MM.1S (cell line): ENCODE measurements at regions not wholly inside any gene's neighbourhood (a gene's known extent, or its start where the extent isn't known, plus 50 kb on each side); places are given as distances from the start of the nearest gene placed in this dataset.

Experiments used
- DNase-seq: peaks from one replicate; pipeline ENCODE4 v3.0.0-alpha.2; 2015
- H2AFZ ChIP-seq: fragments of 300-600 bp; sonication (generic); 2 replicates; pipeline ENCODE4 v1.6.0; 2016; ENCODE audit warnings: antibody characterized with exemption, low read length
- H3F3A ChIP-seq: fragments of 300-600 bp; sonication (generic); 2 replicates; pipeline ENCODE4 v1.6.1; 2016; ENCODE audit warnings: mild to moderate bottlenecking, antibody characterized with exemption, low read length, moderate library complexity, mixed read lengths; ENCODE audit not compliant: insufficient read depth
- H3K27ac ChIP-seq: fragments of 300-600 bp; sonication (generic); 2 replicates; pipeline ENCODE4 v1.5.1; 2016; ENCODE audit warnings: mild to moderate bottlenecking, low read length
- H3K27me3 ChIP-seq: fragments of 300-600 bp; sonication (generic); replicated peaks from 2 replicates; pipeline ENCODE4 v1.6.0; 2016; ENCODE audit warnings: low read length; ENCODE audit not compliant: insufficient read depth
- H3K36me3 ChIP-seq: fragments of 300-600 bp; sonication (generic); replicated peaks from 2 replicates; pipeline ENCODE4 v1.6.1; 2016; ENCODE audit warnings: mild to moderate bottlenecking, low read length, mixed read lengths; ENCODE audit not compliant: insufficient read depth
- H3K4me1 ChIP-seq: fragments of 300-600 bp; sonication (generic); 2 replicates; pipeline ENCODE4 v1.6.1; 2016; ENCODE audit warnings: low read length, mixed read lengths
- H3K4me2 ChIP-seq: fragments of 300-600 bp; sonication (generic); 2 replicates; pipeline ENCODE4 v1.6.0; 2016; ENCODE audit warnings: low read depth, low read length
- H3K4me3 ChIP-seq: fragments of 300-600 bp; sonication (generic); 2 replicates; pipeline ENCODE4 v1.5.1; 2016; ENCODE audit warnings: low read length, mixed read lengths
- H3K79me2 ChIP-seq: fragments of 300-600 bp; sonication (generic); 2 replicates; pipeline ENCODE4 v1.6.1; 2016; ENCODE audit warnings: mixed run types, low read length, mixed read lengths
- H3K9ac ChIP-seq: fragments of 300-600 bp; sonication (generic); 2 replicates; pipeline ENCODE4 v1.6.1; 2016; ENCODE audit warnings: low read length, mixed read lengths
- H3K9me2 ChIP-seq: fragments of 300-600 bp; sonication (generic); replicated peaks from 2 replicates; pipeline ENCODE4 v1.6.1; 2016; ENCODE audit warnings: mild to moderate bottlenecking, low read length, mixed read lengths; ENCODE audit not compliant: insufficient read depth
- H3K9me3 ChIP-seq: fragments of 300-600 bp; sonication (generic); replicated peaks from 2 replicates; pipeline ENCODE4 v1.6.1; 2016; ENCODE audit warnings: mild to moderate bottlenecking, low read length, mixed read lengths; ENCODE audit not compliant: insufficient read depth
- H4K20me1 ChIP-seq: fragments of 300-600 bp; sonication (generic); 2 replicates; pipeline ENCODE4 v1.6.1; 2016; ENCODE audit warnings: mild to moderate bottlenecking, low read length, moderate library complexity, mixed read lengths; ENCODE audit not compliant: insufficient read depth
- CTCF ChIP-seq: fragments of 300-600 bp; sonication (generic); IDR thresholded peaks from 2 replicates; pipeline ENCODE4 v1.5.1; 2016; ENCODE audit warnings: antibody characterized with exemption, low read length, mixed read lengths
- EZH2 ChIP-seq: fragments of 300-600 bp; sonication (generic); optimal IDR thresholded peaks from 2 replicates; pipeline ENCODE3; 2017; ENCODE audit warnings: low read depth, mild to moderate bottlenecking, antibody characterized with exemption, low read length, mixed read lengths
- EZH2phosphoT487 ChIP-seq: fragments of 300-600 bp; sonication (generic); IDR thresholded peaks from 2 replicates; pipeline ENCODE4 v1.6.1; 2018; ENCODE audit warnings: antibody characterized with exemption, low read length

DNA sequence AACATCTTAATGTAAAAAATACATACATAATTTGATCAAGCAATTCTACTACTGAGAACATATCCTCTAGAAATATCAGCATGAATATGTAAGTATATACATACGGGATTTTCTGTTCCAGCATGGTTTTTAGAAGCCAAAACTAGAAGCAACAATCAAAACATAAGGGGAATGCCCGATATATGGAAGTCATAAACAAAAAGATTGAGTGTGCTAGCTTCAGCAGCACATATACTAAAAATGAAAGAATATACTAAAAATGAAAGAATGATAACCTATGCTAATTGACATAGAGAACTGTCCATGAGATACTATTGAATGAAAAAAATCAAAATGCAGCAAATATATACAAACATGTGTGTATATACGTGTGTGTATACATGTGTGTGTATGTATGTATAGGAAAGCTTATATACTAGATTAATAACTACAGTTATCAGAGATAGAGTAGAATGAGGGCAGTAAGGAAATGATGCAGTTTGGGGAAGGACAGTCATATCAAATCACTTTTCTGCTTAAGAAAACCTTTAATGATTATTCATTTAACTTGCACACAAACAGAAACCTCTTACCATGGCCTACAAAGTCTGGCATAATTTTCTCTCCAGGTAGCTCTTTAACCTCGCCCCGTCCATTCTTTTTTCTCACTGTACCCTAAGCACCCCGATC lies 72.9 kb downstream of the NPY start:
- Histone ChIP-seq H3K4me3 (no peak overlapping the region), H3F3A (no peaks in the 10 kb centered on the region)
- no peak for TF ChIP-seq EZH2phosphoT487
- TF ChIP-seq EZH2, result no peak
- no peak for TF ChIP-seq CTCF

GRCh38 chr7:24361001-24361400 lies 77.0 kb downstream of the NPY start:
- Histone ChIP-seq H3K4me3 (no peak overlapping the region), H3K4me2 (no peak overlapping the region), H3K79me2 (no peaks in the 10 kb centered on the region), H3K27me3 (no peaks in the 10 kb centered on the region), H3K9me3 (no peaks in the 10 kb centered on the region), H3K9me2 (no peaks in the 10 kb centered on the region), H2AFZ (no peak overlapping the region), H3F3A (no peaks in the 10 kb centered on the region), H4K20me1 (no peaks in the 10 kb centered on the region), H3K4me1 (no peaks in the 10 kb centered on the region), H3K27ac (no peak overlapping the region), H3K36me3 (no peaks in the 10 kb centered on the region), H3K9ac (no peak overlapping the region)
- DNase-seq, result no peak
- TF ChIP-seq EZH2 (no peak), EZH2phosphoT487 (no peak), CTCF (no peak)

More for the DNA sequence above, 72.9 kb downstream of the NPY start:
- Histone ChIP-seq H3K4me1 (no peaks in the 10 kb centered on the region), H3K79me2 (no peaks in the 10 kb centered on the region), H3K9ac (no peak overlapping the region), H4K20me1 (no peaks in the 10 kb centered on the region), H2AFZ (no peak overlapping the region), H3K27me3 (no peaks in the 10 kb centered on the region), H3K4me2 (no peak overlapping the region), H3K9me2 (no peaks in the 10 kb centered on the region), H3K9me3 (no peaks in the 10 kb centered on the region), H3K36me3 (no peaks in the 10 kb centered on the region), H3K27ac (no peak overlapping the region)
- no peak for DNase-seq

- no peaks in the 10 kb centered on the region for H4K20me1 ChIP-seq
- no peaks in the 10 kb centered on the region for H3K79me2 ChIP-seq
- no peaks in the 10 kb centered on the region for H3K36me3 ChIP-seq
- H3K27me3 ChIP-seq, result no peaks in the 10 kb centered on the region
- H3K4me3 ChIP-seq, result no peak overlapping the region
- H3K9me2 ChIP-seq, result no peaks in the 10 kb centered on the region
- H3K4me2 ChIP-seq, result no peak overlapping the region
- no peak for DNase-seq
- no peaks in the 10 kb centered on the region for H3K4me1 ChIP-seq
- no peaks in the 10 kb centered on the region for H3F3A ChIP-seq
- H3K27ac ChIP-seq, result no peak overlapping the region
- no peak overlapping the region for H2AFZ ChIP-seq
- no peak overlapping the region for H3K9ac ChIP-seq
- no peak for TF ChIP-seq EZH2phosphoT487
- no peak for TF ChIP-seq CTCF
- no peak for TF ChIP-seq EZH2
- H3K9me3 ChIP-seq, result no peaks in the 10 kb centered on the region
Observed at GRCh38 chr7:24365606-24366005, 81.6 kb downstream of the NPY start.
